BJ (cell line): ENCODE measurements at regions not wholly inside any gene's neighbourhood (a gene's known extent, or its start where the extent isn't known, plus 50 kb on each side); places are given as distances from the start of the nearest gene placed in this dataset.

ENCODE experiments used
- CTCF ChIA-PET: fragments of 350-600 bp; formaldehyde crosslinking; extraction: SDS; loops from one replicate; lab custom pipeline; 2021; ENCODE audit warnings: antibody characterized with exemption, inconsistent platforms; lab: Yijun Ruan, JAX
- POLR2A ChIA-PET: fragments of 300-600 bp; sonication (Branson Sonifier 250); formaldehyde crosslinking; extraction: SDS; loops from one replicate; lab custom pipeline; 2021; ENCODE audit warnings: antibody characterized with exemption; lab: Charles Lee
- DNase-seq: peaks from one replicate; pipeline ENCODE4 v3.0.0-alpha.2; 2011; ENCODE audit warnings: low read depth
- H3K27me3 ChIP-seq: 2 replicates; pipeline ENCODE4 v1.6.0; 2011; ENCODE audit warnings: low read length; ENCODE audit not compliant: control insufficient read depth, insufficient read depth
- H3K36me3 ChIP-seq: 2 replicates; pipeline ENCODE4 v1.5.1; 2011; ENCODE audit warnings: low read length; ENCODE audit not compliant: control insufficient read depth, insufficient read depth
- H3K4me3 ChIP-seq: 2 replicates; pipeline ENCODE4 v1.5.1; 2011; ENCODE audit warnings: low read depth, mild to moderate bottlenecking, control low read depth, low read length
- TF ChIP-seq, protein P1 (sequence below): IDR thresholded peaks from 2 replicates; pipeline ENCODE4 v1.5.1; 2011; ENCODE audit warnings: low read depth, mild to moderate bottlenecking, control low read depth, inconsistent platforms, low read length, moderate library complexity; ENCODE audit not compliant: insufficient read depth

DNA sequence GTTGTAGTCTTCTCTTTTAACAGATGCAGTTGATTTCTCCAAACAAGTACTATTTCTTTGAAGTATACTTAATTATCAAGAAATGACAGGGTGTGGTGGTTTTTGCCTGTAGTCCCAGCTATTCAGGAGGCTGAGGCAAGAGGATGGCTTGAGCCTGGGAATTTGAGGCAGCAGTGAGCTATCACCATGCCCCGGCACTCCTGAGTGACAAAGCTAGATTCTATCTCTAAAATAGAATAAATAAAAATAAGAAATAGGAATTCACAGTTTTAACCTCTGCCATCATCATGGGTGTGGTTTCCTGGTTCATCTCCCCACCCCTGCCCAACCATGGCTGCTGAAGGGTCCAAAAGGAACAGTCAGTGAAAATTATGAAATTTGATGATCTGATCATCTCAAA, 290.2 kb upstream of the FLRT2 start:
- Histone ChIP-seq H3K4me3 (no peak overlapping the region), H3K36me3 (no peaks in the 10 kb centered on the region), H3K27me3 (no peaks in the 10 kb centered on the region)
- TF ChIP-seq, protein P1, sequence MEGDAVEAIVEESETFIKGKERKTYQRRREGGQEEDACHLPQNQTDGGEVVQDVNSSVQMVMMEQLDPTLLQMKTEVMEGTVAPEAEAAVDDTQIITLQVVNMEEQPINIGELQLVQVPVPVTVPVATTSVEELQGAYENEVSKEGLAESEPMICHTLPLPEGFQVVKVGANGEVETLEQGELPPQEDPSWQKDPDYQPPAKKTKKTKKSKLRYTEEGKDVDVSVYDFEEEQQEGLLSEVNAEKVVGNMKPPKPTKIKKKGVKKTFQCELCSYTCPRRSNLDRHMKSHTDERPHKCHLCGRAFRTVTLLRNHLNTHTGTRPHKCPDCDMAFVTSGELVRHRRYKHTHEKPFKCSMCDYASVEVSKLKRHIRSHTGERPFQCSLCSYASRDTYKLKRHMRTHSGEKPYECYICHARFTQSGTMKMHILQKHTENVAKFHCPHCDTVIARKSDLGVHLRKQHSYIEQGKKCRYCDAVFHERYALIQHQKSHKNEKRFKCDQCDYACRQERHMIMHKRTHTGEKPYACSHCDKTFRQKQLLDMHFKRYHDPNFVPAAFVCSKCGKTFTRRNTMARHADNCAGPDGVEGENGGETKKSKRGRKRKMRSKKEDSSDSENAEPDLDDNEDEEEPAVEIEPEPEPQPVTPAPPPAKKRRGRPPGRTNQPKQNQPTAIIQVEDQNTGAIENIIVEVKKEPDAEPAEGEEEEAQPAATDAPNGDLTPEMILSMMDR: no peak
- no peak for DNase-seq
- POLR2A ChIA-PET: no interaction called here
- CTCF ChIA-PET: interaction anchor here (1.0 kb wide), 1 partner anchor 10 kb away, joined by 3 read pairs; no protein-coding TSS in a partner anchor

DNA sequence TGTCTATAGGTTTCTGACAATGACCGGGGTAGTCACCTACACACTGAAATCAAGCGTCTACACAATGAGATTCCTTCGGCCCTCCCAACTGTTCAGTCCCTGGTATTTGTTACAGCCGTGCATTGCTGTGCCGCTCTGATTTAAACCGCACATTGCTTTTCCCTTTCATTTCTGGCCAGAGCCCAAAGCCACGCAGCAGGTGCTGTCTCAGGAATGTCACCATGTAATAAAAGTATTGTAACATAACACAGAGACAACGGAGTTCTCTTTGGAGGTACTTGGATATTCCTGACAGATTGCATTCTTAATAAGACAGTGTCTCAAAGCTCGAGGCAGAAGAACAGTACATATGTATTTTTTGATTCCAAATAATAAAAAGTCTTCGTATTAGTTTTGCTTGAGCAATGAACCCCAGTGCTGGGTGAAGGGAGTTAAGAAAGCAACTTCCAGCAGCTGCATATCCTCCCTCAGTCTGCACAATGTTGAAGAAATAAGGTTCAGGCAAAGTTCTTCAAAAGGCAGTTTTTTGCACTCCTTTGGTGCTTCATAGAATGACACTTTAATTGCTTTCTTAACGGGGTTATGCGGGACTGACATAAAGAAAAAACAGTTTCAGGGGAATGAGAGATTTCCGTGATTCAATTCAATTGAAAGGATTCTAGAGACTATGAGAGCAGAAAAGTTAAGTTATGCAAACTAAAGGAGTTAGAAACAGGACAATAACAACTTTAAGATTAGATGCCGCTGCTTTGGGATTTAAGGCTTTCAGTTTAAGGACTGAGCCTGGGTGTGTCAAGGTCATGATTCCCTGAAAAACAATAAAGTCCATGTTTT, 288.7 kb upstream of the FLRT2 start:
- TF ChIP-seq, protein P1: no peak
- no peak for DNase-seq
- Histone ChIP-seq H3K27me3 (no peaks in the 10 kb centered on the region), H3K36me3 (no peaks in the 10 kb centered on the region), H3K4me3 (no peak overlapping the region)
- CTCF ChIA-PET: interaction anchor here (1.0 kb wide), 1 partner anchor 9 kb away, joined by 3 read pairs; no protein-coding TSS in a partner anchor
- POLR2A ChIA-PET: no interaction called here

DNA sequence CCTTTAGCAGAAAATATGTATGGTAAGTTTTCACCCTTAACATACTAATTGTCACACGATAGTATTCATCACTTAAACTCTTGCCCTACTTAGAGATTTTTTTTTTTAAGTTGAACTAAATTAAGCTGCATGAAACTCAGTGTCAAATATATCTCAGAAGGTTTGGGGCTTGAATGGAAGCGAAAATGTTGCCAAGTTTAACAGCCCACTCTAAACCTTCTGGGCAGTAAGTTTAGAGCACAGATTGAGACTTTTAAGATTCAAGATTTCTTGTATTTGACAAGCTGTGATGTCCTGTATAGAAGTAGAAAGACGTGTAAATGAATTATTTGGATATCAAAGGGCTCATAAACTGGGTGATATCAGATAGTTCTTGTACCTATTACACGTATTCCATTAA, 287.3 kb upstream of the FLRT2 start:
- ChIA-PET POLR2A (no interaction called here), CTCF (interaction anchor here (0.9 to 1.5 kb wide), 2 partner anchors 10 to 21 kb away, joined by 3 read pairs; no protein-coding TSS in a partner anchor)
- H3K27me3 ChIP-seq: no peaks in the 10 kb centered on the region
- DNase-seq: no peak
- TF ChIP-seq, protein P1: no peak
- H3K36me3 ChIP-seq: no peaks in the 10 kb centered on the region
- H3K4me3 ChIP-seq: no peak overlapping the region

DNA sequence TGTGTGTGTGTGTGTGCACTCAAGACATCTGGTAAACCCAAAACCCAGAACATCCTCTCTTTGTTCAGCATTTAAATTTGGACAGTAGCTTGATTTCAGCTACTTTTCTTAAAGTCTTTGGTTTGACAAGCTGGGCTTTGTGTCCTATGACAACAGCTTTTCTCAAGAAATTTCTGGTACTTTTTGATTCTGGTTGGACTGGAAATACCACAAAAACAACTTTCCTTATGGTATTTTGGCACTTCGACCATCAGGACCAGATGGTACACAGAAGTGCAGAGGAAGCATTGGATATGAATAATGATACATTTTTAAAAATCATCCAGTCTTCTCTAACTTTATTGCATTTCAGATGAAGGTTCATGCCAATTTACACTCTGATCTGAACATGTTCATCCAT, 286.6 kb upstream of the FLRT2 start:
- ChIA-PET POLR2A (no interaction called here), CTCF (interaction anchor here (0.8 to 1.5 kb wide), 2 partner anchors 9 to 14 kb away, joined by 3 read pairs; no protein-coding TSS in a partner anchor)
- Histone ChIP-seq H3K4me3 (no peak overlapping the region), H3K36me3 (no peaks in the 10 kb centered on the region), H3K27me3 (no peaks in the 10 kb centered on the region)
- DNase-seq: no peak
- TF ChIP-seq, protein P1: no peak

DNA sequence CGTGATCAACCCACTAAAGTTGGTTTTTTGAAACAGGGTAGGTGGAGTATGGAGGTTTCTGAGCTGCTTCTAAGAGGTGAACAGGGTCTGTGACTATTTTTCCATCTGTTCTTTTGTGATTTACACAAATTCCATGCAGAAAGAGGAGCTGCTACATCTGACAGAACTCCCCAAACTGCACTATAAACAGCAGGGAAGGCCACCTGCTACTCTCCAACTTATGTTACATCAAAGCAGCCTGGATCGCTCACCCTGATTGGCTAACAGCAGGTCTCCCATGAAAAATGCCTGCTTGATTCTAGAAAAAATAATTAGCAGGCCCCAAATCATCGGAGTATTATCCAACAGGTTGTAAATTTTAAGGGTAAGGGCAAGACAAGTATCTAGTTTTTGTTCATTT, 282.9 kb upstream of the FLRT2 start:
- no peak overlapping the region for H3K4me3 ChIP-seq
- ChIA-PET CTCF (interaction anchor here (1.1 kb wide), 1 partner anchor 13 kb away, joined by 3 read pairs; no protein-coding TSS in a partner anchor), POLR2A (no interaction called here)
- no peaks in the 10 kb centered on the region for H3K27me3 ChIP-seq
- no peaks in the 10 kb centered on the region for H3K36me3 ChIP-seq
- no peak for DNase-seq
- TF ChIP-seq, protein P1: no peak
